ENCODE measurements at regions not wholly inside any gene's neighbourhood (a gene's known extent, or its start where the extent isn't known, plus 50 kb on each side); places are given as distances from the start of the nearest gene placed in this dataset.

GRCh38 chr2:121961761-121962160 lies 206.3 kb downstream of the TSN start:
- no peak for DNase-seq (ENCODE audit: low spot score)

GRCh38 chr2:121965661-121966060 lies 210.2 kb downstream of the TSN start:
- DNase-seq (ENCODE audit: low spot score), result no peak

- no peak for DNase-seq (ENCODE audit: low spot score)
Observed at GRCh38 chr2:121966663-121967062, 211.2 kb downstream of the TSN start.

- DNase-seq (ENCODE audit: low spot score), result no peak
Observed at GRCh38 chr2:121969166-121969565, 213.7 kb downstream of the TSN start.

- DNase-seq (ENCODE audit: low spot score), result no peak
Observed at GRCh38 chr2:121969766-121970639, 214.6 kb downstream of the TSN start.

- DNase-seq (ENCODE audit: low spot score), result no peak
Observed at GRCh38 chr2:121972203-121972602, 216.8 kb downstream of the TSN start.

- peak; percentile 49 for DNase-seq (ENCODE audit: low spot score)
Observed at GRCh38 chr2:121974897-121975661, 219.6 kb downstream of the TSN start.

GRCh38 chr2:121976926-121977325 lies 221.5 kb downstream of the TSN start:
- no peak for DNase-seq (ENCODE audit: low spot score)

- DNase-seq (ENCODE audit: low spot score), result no peak
Observed at GRCh38 chr2:121977326-121977725, 221.9 kb downstream of the TSN start.

GRCh38 chr2:121992700-121993099 lies 237.2 kb downstream of the TSN start:
- DNase-seq (ENCODE audit: low spot score), result no peak

- no peak for DNase-seq (ENCODE audit: low spot score)
Observed at GRCh38 chr2:121993682-121994081, 238.2 kb downstream of the TSN start.

- no peak for DNase-seq (ENCODE audit: low spot score)
Observed at GRCh38 chr2:121994238-121995206, 239.1 kb downstream of the TSN start.

- no peak for DNase-seq (ENCODE audit: low spot score)
Observed at GRCh38 chr2:121998751-121999150, 243.3 kb downstream of the TSN start.

- DNase-seq (ENCODE audit: low spot score), result no peak
Observed at GRCh38 chr2:121999264-121999663, 243.8 kb downstream of the TSN start.

GRCh38 chr2:122000556-122001340 lies 245.3 kb downstream of the TSN start:
- no peak for DNase-seq (ENCODE audit: low spot score)

- no peak for DNase-seq (ENCODE audit: low spot score)
Observed at GRCh38 chr2:122001441-122001874, 246.0 kb downstream of the TSN start.

GRCh38 chr2:122003196-122003940 lies 247.9 kb downstream of the TSN start:
- DNase-seq (ENCODE audit: low spot score), result no peak

GRCh38 chr2:122007126-122007525 lies 251.7 kb downstream of the TSN start:
- DNase-seq (ENCODE audit: low spot score), result no peak

- no peak for DNase-seq (ENCODE audit: low spot score)
Observed at GRCh38 chr2:122007577-122007976, 252.1 kb downstream of the TSN start.

- no peak for DNase-seq (ENCODE audit: low spot score)
Observed at GRCh38 chr2:122009561-122009960, 254.1 kb downstream of the TSN start.

All from ureter (tissue), 1 donor.